Activated T-helper 2 cell treated with anti-CD3 and anti-CD28 coated beads, Interferon-gamma antibody, Interleukin-2, Interleukin-4, amounts not matched to agents 10 μg/mL and 5 μg/mL and 100 μg/mL, durations not matched to agents 14 hours and 24 hours and 36 hours (primary cell): ENCODE measurements at regions not wholly inside any gene's neighbourhood (a gene's known extent, or its start where the extent isn't known, plus 50 kb on each side); places are given as distances from the start of the nearest gene placed in this dataset.
"Not testable (repeated sequence)": the region's sequence is repeated elsewhere in the genome, so short reads cannot be mapped to it uniquely, and the experiment has no call there.

Experiments
- DNase-seq: peaks from one replicate; pipeline ENCODE4 v3.0.0; 2021; ENCODE audit warnings: low spot score
- H3K27ac Mint-ChIP-seq: one replicate; pipeline ENCODE4 v1.8.0; 2021; ENCODE audit warnings: mixed read lengths
- H3K27me3 Mint-ChIP-seq: one replicate; pipeline ENCODE4 v1.8.0; 2021; ENCODE audit warnings: low read depth, mixed read lengths
- H3K36me3 Mint-ChIP-seq: one replicate; pipeline ENCODE4 v1.8.0; 2021; ENCODE audit warnings: low read depth, mixed read lengths
- H3K4me1 Mint-ChIP-seq: one replicate; pipeline ENCODE4 v1.8.0; 2021; ENCODE audit warnings: low read depth, mixed read lengths
- H3K4me3 Mint-ChIP-seq: one replicate; pipeline ENCODE4 v1.8.0; 2021; ENCODE audit warnings: low read depth, mild to moderate bottlenecking, moderate library complexity, mixed read lengths
- H3K9me3 Mint-ChIP-seq: one replicate; pipeline ENCODE4 v1.8.0; 2021; ENCODE audit warnings: mixed read lengths
- intact Hi-C: fragments of 100-400 bp; cut with micrococcal nuclease; formaldehyde crosslinking; loops from one replicate; pipeline ENCODE4 v1.15.1; 2023

DNA sequence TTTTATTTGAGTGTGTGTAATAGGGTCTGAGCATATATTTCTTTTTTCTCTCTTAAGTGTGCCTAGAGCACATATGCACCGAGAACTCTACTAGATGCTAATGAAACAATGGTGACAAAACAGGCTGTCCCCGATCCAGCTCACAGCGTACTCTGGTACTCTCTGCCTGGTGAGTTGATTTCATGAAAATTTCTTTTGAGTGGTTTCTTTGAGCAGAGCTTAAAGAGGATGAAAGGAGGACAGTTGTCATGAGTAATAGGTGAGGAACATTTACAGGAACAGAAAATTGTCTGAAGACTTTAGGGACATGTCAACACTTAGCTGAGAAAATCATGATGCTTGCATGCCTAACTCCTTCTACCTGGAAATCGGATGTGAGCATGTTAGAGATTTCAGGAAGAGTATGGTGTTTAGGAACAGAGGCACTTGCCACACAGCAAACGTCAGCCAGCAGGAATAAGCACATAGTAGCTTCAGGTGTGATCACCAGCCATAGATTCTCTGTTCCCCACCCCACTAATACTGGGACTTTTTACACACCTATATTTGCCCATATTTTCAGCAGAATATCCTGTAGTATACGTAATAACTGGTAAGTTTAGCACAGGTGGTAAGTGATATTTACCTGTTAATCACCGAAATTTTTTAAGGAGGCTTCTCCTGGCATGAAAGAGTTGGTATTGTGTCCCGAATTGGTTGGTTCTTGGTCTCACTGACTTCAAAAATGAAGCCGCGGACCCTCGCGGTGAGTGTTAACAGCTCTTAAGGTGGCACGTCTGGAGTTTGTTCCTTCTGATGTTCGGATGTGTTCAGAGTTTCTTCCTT is 111.1 kb downstream of the ZNF330 start:
- Mint-ChIP-seq H3K4me1 (no peaks in the 10 kb centered on the region), H3K36me3 (no peaks in the 10 kb centered on the region), H3K27ac (no peak overlapping the region), H3K4me3 (no peak overlapping the region), H3K9me3 (no peaks in the 10 kb centered on the region), H3K27me3 (peaks cover 33% of the 10 kb centered on the region)
- no peak for DNase-seq
- intact Hi-C loops: no loop called here

DNA sequence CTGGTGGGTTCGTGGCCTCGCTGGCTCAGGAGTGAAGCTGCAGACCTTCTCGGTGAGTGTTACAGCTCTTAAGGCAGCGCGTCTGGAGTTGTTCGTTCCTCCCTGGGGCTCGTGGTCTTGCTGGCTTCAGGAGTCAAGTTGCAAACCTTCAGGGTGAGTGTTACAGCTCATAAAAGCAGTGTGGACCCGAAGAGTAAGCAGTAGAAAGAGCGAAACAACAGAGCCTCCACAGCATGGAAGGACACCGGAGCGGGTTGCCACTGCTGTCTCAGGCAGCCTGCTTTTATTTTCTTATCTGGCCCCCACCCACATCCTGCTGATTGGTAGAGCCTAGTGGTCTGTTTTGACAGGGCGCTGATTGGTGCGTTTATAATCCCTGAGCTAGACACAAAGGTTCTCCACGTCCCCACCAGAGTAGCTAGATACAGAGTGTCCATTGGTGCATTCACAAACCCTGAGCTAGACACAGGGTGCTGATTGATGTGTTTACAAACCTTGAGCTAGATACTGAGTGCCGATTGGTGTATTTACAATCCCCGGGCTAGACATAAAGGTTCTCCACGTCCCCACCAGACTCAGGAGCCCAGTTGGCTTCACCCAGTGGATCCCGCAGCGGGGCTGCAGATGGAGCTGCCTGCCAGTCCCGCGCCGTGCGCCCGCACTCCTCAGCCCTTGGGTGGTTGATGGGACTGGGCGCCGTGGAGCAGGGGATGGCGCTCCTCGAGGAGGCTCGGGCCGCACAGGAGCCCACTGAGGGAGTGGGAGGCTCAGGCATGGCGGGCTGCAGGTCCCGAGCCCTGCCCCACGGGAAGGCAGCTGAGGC is 111.9 kb downstream of the ZNF330 start:
- H3K4me1 Mint-ChIP-seq, H3K27ac Mint-ChIP-seq, H3K4me3 Mint-ChIP-seq, H3K9me3 Mint-ChIP-seq, H3K36me3 Mint-ChIP-seq, intact Hi-C loops, DNase-seq: not testable (repeated sequence)
- H3K27me3 Mint-ChIP-seq: peaks cover 33% of the 10 kb centered on the region

DNA sequence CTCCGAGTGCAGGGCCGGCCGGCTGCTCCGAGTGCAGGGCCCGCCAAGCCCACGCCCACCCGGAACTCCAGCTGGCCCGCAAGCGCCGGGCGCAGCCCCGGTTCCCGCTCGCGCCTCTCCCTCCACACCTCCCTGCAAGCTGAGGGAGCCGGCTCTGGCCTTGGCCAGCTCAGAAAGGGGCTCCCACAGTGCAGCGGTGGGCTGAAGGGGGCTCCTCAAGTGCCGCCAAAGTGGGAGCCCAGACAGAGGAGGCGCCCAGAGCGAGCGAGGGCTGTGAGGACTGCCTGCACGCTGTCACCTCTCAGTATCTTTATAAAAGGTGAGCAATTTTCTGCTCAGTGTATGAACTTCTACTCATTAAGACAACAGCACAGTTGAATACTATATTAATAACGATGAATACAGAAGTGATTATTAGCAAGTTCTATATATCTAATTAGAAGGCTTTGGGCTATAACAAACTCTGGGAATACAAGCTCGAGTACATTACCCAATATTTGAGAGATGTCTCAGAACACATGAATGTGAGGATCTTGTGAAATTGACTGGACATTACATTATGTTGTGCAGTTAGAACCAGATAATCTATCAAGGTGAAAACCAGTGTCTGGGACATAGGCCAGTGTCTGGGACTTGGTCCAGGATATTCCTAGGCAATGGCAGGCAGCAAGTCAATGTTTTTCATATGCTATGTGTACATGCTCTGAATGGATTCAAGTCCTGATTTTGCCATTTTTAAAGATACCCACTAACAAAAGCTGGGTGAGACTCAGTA is 112.9 kb downstream of the ZNF330 start:
- H3K9me3 Mint-ChIP-seq, DNase-seq, H3K36me3 Mint-ChIP-seq, intact Hi-C loops, H3K27ac Mint-ChIP-seq, H3K4me1 Mint-ChIP-seq, H3K4me3 Mint-ChIP-seq: not testable (repeated sequence)
- H3K27me3 Mint-ChIP-seq: peaks cover 33% of the 10 kb centered on the region

DNA sequence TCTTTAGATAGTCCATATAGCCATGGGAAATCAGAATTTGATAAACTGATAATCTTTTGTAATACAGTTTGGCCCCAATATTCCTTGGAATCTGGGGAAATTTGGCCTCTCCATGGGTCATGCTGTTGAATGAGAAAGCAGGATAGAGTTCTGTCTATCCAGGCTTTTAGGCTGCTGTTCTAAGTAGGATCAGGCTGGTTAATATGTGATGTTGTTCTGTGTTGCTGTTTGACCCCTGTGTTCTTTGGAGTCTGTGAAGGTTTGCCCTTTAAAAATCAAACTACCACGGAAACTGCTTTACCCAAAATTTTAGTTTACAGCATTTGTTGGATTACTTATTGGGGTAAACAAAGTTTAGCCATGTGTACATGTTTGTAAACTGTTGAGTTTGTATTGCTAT is 114.5 kb downstream of the ZNF330 start:
- no peak overlapping the region for H3K4me3 Mint-ChIP-seq
- DNase-seq: no peak
- intact Hi-C loops: no loop called here
- H3K9me3 Mint-ChIP-seq: no peaks in the 10 kb centered on the region
- H3K27me3 Mint-ChIP-seq: peaks cover 33% of the 10 kb centered on the region
- no peak overlapping the region for H3K27ac Mint-ChIP-seq
- H3K36me3 Mint-ChIP-seq: no peaks in the 10 kb centered on the region
- no peaks in the 10 kb centered on the region for H3K4me1 Mint-ChIP-seq

DNA sequence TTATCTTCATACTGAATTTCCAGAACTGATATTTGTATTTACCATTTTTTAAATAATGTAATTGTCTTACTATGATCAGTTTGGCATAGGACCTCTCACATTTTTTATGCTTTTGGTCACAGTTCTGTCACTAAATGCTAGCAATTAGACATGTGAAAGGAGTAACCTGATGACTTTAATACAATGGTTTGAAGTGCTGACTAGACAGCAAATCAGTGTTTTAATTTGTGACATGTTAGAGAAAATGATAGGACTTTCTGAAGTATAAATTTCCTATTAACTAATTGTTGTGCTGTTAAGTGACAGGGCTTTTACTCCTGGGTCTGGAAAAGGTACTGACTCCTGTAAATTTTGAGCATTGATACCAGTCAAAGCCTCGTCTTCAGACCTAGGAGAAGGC is 117.5 kb downstream of the ZNF330 start:
- H3K4me1 Mint-ChIP-seq: no peaks in the 10 kb centered on the region
- peaks cover 23% of the 10 kb centered on the region for H3K27me3 Mint-ChIP-seq
- H3K4me3 Mint-ChIP-seq: no peak overlapping the region
- no peaks in the 10 kb centered on the region for H3K36me3 Mint-ChIP-seq
- H3K9me3 Mint-ChIP-seq: no peaks in the 10 kb centered on the region
- DNase-seq: no peak
- intact Hi-C loops: no loop called here
- no peak overlapping the region for H3K27ac Mint-ChIP-seq

DNA sequence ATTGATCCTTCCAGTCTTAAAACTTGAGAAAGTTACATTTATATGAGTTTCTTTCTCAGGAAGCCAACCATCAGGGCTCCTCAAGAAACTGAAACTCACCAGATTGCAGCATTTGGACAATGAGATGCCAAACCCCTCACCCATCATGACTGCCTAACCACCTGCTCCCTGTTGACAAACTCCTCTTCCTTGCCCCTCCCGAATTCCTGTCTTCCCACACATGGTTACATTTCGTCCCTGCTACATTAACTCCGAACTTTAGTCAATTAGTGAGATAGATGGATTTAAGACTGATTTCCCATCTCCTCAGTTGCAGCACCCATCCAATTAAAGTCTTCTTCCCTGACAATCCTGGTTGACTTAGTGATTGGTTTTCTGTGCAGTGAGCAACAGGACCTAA is 118.7 kb downstream of the ZNF330 start:
- intact Hi-C loops: no loop called here
- Mint-ChIP-seq H3K4me1 (no peaks in the 10 kb centered on the region), H3K27me3 (peaks cover 14% of the 10 kb centered on the region), H3K27ac (no peak overlapping the region), H3K4me3 (no peak overlapping the region), H3K36me3 (no peaks in the 10 kb centered on the region), H3K9me3 (no peaks in the 10 kb centered on the region)
- DNase-seq: no peak

DNA sequence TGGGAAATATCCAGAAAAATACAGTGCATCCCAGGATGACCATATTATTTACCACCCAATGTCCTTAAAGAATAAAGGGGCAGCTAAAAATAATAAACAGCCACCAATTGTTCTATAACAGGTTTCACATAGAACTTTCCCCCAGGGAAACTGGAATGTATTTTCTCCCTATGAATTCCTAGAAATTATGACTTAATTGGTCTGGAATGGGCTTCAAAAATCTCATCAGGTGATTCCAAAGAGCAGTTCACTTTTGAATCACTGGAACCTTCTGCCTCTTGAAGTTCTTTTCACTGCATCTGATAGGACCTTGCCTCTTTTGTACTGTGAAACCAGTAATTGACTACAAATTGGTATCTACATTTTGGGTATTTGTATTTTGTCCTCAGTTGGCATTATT is 119.3 kb downstream of the ZNF330 start:
- Mint-ChIP-seq H3K4me3 (no peak overlapping the region), H3K4me1 (no peaks in the 10 kb centered on the region), H3K27me3 (peaks cover 10% of the 10 kb centered on the region), H3K9me3 (no peaks in the 10 kb centered on the region), H3K27ac (no peak overlapping the region), H3K36me3 (no peaks in the 10 kb centered on the region)
- intact Hi-C loops: no loop called here
- no peak for DNase-seq

DNA sequence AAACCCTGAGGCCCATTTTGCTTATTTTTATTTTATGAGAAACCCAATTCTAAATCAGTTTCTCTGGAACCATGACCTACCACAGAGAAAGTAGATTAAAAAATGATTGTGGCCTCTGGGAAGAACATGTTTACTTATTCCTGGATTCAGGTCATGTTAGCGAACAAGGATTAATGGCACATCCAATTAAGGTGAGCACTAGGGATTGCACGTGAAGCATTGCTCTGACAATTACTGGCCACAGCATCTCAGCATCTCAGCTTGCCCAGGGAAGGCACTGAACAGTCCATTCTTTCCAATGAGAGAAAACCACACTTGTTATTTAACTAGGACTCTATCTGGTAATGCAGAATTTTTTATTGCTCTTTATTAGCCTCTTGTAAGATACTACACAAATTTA is 119.8 kb downstream of the ZNF330 start:
- Mint-ChIP-seq H3K27ac (no peak overlapping the region), H3K36me3 (no peaks in the 10 kb centered on the region), H3K27me3 (peaks cover 10% of the 10 kb centered on the region), H3K4me3 (no peak overlapping the region), H3K9me3 (no peaks in the 10 kb centered on the region), H3K4me1 (no peaks in the 10 kb centered on the region)
- intact Hi-C loops: no loop called here
- DNase-seq: no peak

DNA sequence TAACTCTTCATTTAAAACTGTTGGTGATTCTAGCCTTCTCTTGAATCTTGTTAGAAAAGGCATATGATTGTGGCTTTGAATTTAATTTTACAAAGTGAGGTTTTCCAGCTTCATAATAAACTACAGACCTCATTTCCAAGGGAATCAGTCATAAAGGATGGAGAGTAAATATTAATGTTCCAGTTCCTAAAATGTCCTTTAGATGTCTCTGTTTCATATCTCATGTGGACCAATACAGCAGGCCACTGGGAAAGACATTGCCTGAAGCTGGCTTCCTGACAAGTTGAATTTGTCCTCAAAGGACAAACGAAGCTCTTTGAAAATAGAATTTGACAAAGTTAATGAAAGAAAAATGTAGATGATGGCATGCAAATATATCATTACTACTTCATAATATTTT is 125.4 kb downstream of the ZNF330 start:
- no peak for DNase-seq
- Mint-ChIP-seq H3K9me3 (no peaks in the 10 kb centered on the region), H3K4me1 (no peaks in the 10 kb centered on the region), H3K27ac (no peak overlapping the region), H3K36me3 (no peaks in the 10 kb centered on the region), H3K27me3 (peaks cover 1% of the 10 kb centered on the region), H3K4me3 (no peak overlapping the region)
- intact Hi-C loops: no loop called here

DNA sequence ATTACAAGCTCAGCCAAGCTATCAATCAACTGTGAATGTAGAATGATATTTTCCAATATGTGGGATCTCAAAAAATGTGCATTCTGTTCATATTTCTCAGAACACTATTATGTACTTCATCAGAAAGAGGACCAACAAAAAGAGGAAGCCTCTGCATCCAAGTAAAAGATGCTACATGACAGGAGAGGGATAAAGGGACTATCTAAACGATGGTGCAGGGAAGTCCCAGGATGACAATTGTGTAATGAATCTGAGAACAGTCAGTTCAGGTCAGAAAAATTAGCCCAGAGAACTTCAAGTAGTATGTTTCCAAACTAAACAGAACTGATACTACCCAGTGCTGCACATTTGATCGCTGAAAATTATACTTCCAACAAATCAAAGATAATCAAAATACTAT is 127.0 kb downstream of the ZNF330 start:
- Mint-ChIP-seq H3K4me1 (no peaks in the 10 kb centered on the region), H3K4me3 (no peak overlapping the region), H3K27ac (no peak overlapping the region), H3K9me3 (no peaks in the 10 kb centered on the region), H3K27me3 (no peaks in the 10 kb centered on the region), H3K36me3 (no peaks in the 10 kb centered on the region)
- intact Hi-C loops: no loop called here
- no peak for DNase-seq

DNA sequence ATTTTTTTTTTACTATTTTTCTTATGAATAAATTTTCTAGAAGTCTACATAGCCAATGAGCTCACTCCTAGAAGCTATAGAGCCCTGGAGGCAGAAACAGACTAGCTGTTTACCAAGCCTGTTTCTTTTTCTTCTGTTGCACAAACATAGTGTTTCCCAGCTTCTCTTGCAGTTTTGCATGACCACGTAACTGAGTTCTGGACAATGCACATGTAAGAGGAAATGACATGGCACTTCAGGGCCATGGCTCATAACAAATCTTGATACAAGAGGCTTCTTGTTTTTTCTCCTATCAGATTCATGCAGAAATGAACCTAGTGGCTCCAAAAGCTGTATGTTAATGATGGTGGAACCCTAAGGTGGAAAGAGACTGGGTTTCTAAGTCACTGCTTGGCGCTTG is 127.4 kb downstream of the ZNF330 start:
- no peaks in the 10 kb centered on the region for H3K9me3 Mint-ChIP-seq
- no peak overlapping the region for H3K27ac Mint-ChIP-seq
- no peaks in the 10 kb centered on the region for H3K4me1 Mint-ChIP-seq
- DNase-seq: no peak
- H3K36me3 Mint-ChIP-seq: no peaks in the 10 kb centered on the region
- intact Hi-C loops: no loop called here
- no peaks in the 10 kb centered on the region for H3K27me3 Mint-ChIP-seq
- H3K4me3 Mint-ChIP-seq: no peak overlapping the region

DNA sequence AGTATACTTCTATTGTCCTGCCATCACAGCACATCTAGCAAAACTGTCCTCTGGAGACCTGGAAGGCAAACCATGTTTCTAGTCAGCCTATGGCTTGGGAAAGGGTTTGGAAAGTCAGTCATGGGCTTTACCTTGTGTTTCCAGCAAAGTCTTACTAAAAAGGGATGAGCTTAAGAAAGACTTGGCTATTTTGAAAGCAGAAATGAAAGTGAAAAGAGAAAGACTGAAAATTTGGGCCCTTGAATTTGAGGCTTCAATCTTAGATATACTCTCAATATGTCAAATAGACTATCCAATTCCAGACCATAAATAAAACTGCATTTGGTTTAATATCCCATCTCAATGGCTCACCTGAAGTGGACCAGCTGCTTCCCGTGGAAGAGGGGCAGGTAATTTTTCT is 127.9 kb downstream of the ZNF330 start:
- H3K4me1 Mint-ChIP-seq: no peaks in the 10 kb centered on the region
- no peaks in the 10 kb centered on the region for H3K27me3 Mint-ChIP-seq
- no peak for DNase-seq
- intact Hi-C loops: no loop called here
- H3K27ac Mint-ChIP-seq: no peak overlapping the region
- H3K36me3 Mint-ChIP-seq: no peaks in the 10 kb centered on the region
- no peaks in the 10 kb centered on the region for H3K9me3 Mint-ChIP-seq
- no peak overlapping the region for H3K4me3 Mint-ChIP-seq

DNA sequence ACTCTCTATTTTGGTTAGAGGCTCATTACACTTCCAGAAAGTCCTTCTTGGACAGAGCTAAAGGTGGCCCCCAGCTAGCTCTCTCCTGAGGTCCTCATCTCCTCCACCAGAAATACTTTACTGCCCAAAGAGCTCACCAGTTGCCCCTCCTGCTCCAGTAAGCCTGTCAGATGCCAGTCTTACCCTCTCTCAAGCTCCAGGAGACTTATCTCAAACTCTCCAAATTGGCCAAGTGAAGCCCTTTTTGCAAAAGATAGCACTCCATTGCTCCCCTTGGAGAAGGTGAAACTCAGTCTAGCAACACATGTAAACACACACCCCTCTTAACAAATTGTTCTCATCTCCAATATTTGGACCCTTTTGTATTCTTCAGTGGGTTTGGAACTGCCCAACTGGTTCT is 128.5 kb downstream of the ZNF330 start:
- Mint-ChIP-seq H3K27me3 (no peaks in the 10 kb centered on the region), H3K27ac (no peak overlapping the region), H3K9me3 (no peaks in the 10 kb centered on the region), H3K36me3 (no peaks in the 10 kb centered on the region), H3K4me1 (no peaks in the 10 kb centered on the region), H3K4me3 (no peak overlapping the region)
- no peak for DNase-seq
- intact Hi-C loops: no loop called here
